NCI-H1417 treated with DMSO at 0.1 percent for 48 hours (cell line): ENCODE measurements at regions not wholly inside any gene's neighbourhood (a gene's known extent, or its start where the extent isn't known, plus 50 kb on each side); places are given as distances from the start of the nearest gene placed in this dataset.

Experiments
- DNase-seq: peaks from one replicate; lab custom pipeline; 2025; lab: John Stamatoyannopoulos, UW

DNA sequence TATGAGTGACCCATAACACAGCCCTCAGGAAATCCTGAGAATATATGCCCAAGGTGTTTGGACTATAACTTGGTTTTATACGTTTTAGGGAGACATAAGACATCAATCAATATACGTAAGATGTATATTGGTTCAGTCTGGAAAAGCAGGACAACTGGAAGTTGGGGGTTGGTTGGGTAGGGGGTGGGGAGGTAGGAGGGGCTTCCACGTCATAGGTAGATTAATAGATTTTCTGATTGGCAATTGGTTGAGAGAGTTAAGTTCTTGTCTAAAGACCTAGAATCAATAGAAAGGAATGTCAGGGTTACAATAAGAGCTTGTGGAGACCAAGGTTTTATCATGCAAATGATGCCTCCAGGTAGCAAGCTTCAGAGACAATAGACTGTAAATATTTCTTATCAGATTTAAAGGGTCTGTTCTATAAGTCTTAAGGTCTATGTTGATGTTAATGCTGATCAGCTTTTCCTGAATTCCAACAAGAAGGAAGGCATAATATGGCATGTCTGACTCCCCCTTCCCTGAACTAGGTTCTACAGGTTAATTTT is 2267.7 kb upstream of the ACO1 start:
- no peak for DNase-seq

DNA sequence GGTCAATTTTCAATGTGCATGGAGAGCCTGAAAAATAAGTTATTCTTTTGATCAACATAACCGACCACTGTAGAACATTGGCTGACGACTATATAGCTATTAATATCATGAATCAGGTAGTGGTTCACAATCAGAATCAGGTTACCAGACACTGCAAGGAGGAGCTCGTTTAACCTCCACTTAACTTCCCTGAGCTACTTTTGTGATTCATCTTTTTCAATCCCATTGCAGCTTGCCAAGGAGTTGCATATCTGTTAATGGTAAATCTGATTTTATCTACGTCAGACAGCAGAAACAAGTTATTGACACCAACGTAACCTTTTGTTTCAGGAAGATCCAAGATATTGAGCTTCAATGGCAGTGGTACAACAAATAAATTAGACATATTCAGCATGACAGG is 2263.8 kb upstream of the ACO1 start:
- DNase-seq, result no peak

DNA sequence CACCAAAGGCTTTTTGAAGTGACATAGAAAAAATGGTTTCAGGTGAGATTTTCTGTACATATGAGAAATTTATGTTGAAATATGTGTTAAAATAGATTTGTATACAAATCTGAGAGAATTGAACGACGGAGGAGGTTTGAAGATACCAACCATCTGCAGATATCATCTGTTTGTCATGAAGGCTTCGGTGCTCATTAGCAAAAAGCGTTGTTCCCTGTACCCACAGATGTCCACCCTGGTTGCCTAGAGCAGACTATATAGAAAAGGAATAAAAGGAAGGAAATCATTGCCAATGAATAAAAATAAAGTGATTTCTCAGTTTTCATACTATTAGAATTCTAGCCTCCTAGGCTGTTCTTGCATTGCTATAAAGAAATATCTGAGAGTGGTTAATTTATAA is 2262.8 kb upstream of the ACO1 start:
- no peak for DNase-seq

DNA sequence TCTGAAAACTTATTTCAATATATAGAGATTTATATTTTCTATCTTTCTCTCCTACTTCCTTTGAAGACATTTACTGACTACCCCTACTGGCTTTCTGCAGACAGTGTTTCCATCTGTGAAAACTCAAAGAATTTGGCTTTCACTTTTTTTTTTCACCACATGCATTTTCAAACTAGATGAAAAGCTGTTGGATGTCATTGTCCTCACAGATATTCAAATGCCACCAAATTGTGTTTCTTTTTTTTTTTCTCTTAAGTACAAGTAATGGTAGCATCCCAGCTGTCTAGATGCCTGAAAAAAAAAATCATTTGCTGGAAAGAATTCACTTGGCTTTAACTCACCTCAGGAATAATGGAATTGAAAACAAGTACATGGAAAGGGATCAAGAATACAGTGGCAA is 2258.6 kb upstream of the ACO1 start:
- no peak for DNase-seq

DNA sequence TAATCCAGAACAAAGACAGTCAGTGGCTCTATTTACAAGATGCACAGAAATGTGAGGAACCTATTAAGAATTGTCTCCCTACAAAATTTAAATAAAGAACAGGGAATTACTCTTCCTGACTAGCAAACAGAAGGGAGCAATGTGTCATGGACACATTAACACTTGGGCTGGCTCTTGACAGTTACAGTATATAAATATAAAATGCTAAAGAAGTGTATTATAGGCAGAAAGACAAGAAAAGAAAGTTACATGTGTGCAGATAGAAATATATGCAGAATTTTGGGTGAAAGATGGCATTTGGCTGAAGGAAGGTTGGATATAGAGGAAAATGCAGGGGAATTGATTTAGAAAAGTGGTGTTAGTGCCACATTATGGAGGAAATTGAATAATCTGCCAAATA is 2257.1 kb upstream of the ACO1 start:
- no peak for DNase-seq

DNA sequence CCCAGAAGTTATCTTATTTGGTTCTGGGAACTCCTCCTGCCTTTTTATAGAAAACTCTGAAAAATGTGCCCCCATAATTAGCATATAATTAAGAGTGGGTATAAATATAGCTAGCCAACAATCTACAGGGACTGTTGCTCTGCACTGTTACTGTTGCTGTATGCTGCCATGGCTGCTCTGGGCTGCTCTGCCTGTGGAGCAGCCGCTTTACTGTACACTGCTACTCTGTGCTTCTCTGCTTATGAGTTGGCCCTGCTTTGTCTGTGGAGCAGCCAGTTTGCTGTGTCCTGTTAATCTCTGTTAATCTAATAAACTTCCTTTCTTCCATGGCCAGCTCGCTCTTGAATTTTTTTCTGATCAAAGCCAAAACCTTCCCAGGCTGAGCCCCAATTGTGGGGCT is 2244.0 kb upstream of the ACO1 start:
- no peak for DNase-seq

DNA sequence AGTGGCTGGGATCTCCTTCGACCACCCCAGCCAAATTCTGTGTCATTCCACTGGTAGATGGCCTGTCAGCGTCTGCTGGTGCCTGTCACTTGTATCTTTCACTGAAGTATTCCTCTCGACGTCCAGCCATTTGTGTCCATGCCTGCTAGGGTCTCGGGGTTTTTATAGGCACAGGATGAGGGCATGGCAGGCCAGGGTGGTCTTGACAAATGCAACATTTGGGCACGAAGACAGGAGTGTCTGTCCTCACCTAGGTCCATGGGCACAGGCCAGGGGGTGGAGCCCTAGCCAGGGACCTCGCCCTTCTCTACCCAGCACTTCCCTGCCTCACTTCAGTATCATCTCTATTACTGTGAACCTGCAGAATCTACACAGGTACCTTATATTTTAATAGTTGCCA is 2223.9 kb upstream of the ACO1 start:
- DNase-seq, result no peak

DNA sequence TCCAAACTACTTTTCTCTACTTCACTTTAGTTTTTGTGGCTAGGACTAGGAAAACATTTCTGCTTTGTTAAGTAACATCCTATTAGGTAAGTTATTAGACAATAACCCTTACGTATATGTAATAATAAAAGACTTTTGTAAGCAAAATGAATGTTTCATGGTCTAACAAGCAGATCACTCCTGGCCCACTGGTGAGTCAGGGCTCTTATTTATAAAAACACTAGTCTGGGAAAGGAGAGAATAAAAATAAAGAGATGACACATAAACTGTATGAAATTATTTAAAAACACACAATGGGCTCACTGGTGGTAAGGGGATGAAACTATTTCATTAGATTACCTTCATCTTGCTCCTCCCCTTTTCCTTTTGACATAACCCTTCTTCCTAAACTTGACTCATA is 2212.2 kb upstream of the ACO1 start:
- DNase-seq, result no peak

DNA sequence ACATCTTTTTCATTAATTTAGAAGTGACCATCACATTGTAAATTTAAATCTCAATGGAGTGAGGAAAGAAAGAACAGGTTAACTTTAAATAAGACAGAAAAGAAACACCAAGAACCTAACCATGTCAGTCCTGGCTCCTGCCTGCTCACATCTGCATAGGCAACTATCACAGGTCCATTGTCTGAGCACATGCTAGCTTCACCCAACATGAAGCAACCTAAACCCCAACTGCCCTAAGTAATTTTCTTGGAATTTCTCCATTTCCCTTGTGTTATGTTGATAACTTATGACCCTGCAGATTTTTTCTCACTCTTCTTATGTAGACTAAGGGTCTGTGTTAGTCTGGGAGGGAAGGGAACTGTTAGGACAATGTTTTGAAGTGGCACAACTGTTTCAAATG is 2205.8 kb upstream of the ACO1 start:
- DNase-seq, result no peak

DNA sequence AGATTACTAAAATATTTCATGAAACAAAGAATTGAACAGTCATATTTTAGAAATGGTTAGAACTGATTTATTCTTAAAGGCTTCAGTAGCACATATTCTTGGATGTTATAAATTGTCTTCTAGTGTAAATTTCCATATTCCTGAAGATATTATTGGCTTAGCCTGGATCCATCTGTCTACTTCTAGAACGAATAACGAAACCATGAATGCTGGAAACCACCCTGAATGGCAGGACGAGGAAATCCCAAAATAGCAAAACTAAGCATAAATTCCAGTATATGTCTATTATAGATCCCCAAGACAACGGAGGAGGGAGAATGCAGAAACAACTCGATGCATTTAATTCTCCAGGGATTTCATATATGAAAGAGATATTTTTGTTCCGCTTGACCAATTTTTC is 2191.0 kb upstream of the ACO1 start:
- DNase-seq, result no peak

DNA sequence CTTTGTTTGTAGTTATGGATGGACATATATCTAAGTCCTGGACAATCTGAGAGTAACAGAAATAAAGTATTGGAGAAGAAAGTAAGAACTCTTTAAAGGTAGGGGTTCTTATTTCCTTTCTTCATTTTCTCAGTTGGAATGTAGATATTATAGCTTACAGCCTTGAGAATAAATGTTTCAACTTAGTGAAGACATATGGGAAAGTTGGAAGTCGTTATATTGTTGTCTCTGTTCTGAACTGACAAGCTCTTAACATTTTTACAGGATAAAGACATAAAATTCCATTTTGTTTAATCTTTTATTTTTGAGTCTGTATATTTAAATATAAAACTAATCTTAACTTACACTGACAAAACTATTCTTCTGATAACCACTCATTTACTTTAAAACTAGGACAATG is 2187.5 kb upstream of the ACO1 start:
- DNase-seq, result no peak

DNA sequence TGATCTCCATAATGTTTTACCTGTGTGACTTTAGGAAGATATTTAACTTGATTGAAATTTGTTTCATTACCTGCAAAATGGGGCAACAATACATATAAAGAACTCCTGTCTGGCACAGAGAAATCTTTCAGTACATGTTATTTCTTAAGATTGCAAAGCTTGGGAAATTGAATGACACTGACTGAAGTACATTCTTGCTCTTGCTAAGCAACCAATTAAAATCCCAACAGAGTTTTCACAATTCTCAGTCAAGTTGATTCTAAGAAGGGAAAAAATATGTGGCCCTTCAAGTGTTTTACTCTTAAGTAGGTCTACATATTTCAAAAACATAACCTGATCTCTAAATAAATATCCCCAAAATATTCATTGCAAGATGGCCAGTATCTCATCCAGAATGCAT is 2187.0 kb upstream of the ACO1 start:
- DNase-seq, result no peak

DNA sequence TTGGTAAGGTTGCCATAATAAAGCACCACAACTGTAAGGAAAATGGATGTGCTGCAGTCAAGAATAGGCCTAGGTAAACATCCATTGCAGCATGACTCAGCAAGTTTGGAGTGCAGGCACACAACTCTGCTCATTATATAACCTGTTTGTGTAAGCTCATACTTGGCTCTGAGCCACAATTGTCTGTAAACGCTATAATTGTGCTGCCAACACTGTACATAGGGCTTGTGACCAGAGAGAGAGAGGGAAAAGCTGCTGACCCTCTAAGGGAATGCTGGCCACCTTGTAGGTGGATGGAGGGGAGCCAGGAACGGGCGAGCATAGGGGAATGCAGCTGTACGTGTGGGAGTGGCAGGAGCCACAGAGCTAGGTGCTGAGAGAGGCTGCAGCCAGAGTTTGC is 2186.5 kb upstream of the ACO1 start:
- DNase-seq, result no peak

DNA sequence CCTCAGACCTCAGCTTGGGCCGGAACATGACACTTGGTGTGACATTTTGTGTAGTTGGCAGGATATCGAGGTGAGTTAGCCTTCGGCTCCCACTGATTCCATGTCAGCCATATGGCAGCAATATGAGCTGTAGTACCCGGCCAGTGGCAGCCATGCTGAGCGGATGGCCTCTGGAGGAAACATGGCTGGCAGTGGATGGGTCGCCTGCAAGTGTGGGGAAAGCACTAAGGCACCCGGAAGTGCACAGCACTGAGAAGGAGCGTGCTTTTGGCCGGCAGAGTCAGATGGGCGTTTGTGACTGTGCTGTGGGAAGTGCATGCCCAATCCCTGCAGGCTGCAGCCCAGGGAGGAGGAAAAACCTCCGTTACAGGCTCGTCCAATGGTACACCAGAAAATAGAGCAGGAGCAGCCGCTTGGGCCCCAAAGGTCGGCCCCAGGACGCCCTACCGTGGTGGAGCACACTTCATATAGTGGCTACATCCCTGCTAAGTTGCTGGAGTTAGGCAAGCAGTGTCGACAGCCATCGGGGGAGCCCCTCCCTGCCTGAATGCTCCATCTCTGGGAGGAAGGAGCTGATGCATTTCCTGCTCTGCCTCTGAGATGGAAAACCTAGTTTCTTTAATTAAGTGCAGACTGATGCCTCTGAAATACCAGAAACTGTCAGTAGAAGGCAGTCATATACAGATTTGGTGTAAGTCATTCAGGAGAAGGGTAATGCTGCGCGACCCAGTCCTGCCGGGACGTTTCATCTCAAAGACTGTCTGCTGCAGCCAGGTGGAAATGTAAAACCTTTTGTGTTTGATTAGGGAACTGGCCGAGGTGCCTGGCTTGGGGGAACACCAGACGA is 2185.8 kb upstream of the ACO1 start:
- DNase-seq, result no peak

DNA sequence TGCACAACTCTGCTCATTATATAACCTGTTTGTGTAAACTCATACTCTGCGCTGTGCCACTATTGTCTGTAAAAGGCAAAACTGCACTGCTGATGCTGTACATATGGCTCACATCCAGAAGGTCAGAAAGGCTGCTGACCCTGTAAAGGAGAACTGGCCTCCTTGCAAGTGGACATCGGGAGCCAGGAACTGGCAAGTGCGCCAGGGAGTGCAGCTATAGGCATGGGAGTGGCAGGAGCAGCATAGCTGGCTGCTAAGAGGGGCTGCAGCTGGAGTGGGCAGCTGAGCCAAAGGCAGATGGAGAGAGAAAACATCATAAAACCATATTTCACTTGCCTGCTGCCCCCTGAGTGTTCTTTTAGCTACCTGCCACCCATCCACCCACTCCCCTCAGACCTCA is 2183.4 kb upstream of the ACO1 start:
- no peak for DNase-seq

DNA sequence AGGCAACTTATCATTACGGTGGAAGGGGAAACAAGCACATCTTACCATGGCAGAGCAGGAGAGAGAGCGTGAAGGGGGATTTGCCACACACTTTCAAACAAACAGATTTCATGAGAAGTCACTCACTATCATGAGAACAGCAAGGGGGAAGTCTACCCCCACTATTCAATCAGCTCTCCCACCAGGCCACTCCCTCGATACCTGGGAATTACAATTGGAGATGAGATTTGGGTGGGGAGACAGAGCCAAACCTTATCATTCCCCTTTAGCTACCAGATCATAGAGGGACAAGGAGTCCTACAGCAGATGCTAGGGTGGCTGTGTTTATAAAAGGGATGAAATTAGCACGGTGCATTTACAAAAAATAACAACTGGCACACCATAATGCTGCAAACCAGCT is 2149.4 kb upstream of the ACO1 start:
- DNase-seq, result no peak

DNA sequence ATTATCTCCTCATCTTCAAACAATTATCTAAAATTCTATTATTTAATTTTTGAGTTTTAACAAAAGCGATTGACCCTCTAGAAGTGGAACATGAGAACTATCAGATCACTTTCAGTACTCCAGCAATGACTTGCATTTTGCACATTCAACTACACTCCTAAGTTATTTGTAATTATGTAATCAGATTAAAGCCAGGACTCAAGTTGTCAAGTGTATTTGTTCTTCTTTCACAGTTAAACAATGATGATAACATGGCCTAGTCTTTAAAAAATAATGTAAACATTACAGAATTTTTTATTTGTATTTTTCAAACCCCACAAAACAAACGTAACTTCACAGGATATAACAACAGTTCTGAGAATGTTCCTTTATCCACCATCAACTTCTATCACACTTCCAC is 2148.9 kb upstream of the ACO1 start:
- no peak for DNase-seq

DNA sequence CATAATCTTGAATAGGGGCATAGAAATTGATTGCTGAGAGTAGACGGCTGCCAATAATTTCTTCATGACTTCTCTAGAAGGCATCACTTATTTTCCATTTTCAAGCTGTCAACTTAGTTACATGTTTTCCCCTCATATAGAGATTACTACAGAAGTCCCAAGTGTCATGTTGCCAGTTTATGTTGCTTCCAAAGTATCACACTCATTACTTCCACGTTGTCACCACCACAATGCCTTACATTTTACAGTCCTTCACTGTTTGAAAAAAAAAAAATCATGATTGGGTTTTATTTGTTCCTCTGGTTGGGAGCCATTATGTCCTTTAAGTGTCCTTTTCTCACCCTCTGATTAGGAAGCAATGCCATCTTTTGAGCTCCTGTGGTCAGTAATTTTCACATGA is 2144.6 kb upstream of the ACO1 start:
- no peak for DNase-seq

DNA sequence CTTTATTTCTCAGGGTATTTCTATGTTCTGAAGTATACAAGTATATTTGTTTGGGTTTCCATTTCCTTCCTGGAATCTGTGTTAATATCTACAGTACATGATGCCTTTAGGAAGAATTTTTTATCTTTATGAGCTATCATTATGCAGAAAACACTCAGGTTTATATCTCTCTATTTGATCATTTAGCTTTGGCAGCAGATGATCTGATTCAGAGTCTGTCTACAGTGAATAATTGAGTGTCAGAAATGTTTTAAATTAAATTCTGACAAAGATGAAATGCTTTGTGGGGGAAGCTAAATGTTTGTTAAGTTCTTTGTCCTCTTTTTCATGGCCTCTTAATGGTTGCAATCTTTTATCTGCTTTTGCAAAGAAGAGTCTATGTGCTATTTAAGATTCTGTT is 2141.0 kb upstream of the ACO1 start:
- no peak for DNase-seq

DNA sequence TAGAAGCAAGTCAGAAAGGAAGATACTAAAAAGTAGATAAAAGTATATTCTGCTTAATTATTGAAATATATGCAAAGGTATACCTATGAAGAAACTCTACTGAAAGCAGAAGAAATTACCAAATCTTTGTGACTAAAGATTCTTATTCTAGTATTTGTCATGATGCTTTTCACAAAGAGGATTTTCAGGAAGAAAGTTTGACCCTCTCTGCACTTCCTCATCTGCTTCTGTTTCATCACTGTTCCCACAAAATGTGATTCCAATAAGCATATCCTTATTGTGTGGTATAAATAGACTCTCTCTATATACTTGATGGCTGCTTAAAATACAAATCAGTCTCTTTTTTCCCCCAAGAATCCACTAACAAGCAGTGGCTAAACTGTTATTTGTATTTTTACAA is 2139.6 kb upstream of the ACO1 start:
- DNase-seq, result no peak

DNA sequence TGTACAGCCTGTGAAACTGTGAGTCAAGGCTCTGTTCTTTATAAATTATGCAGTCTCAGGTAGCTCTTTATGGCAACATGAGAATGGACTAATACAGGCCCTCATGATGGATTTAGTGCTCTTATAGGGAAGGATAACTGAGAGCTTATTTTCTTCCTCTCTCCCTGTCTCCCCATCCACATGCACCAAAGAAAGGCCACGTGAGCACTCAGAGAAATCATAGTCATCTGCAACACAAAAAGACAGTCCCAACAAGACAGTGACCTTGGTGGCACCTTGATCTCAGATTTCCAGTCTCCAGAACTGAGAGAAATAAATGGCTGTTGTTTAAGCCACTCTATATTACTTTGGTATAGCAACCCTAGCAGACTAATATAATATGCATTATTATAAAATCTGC is 2133.6 kb upstream of the ACO1 start:
- no peak for DNase-seq

DNA sequence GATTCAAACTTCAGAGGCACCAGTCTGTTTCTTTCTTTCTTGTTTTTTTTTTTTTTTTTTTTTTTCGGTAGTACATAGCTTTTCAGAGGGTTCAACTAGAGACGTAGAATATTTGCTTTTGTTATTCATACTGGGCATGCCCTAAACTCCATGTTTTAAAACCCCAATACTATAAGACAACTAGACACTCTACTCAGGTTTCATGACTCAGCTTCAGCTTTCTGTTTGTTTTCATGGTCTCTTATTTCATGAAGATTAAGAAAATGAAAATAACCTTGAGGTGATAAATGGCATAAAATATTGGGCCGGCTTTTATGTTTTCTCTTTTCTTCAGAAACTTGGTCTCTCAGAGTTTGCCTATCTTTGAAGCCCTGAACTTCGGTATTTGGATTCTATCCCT is 2126.3 kb upstream of the ACO1 start:
- DNase-seq, result no peak

DNA sequence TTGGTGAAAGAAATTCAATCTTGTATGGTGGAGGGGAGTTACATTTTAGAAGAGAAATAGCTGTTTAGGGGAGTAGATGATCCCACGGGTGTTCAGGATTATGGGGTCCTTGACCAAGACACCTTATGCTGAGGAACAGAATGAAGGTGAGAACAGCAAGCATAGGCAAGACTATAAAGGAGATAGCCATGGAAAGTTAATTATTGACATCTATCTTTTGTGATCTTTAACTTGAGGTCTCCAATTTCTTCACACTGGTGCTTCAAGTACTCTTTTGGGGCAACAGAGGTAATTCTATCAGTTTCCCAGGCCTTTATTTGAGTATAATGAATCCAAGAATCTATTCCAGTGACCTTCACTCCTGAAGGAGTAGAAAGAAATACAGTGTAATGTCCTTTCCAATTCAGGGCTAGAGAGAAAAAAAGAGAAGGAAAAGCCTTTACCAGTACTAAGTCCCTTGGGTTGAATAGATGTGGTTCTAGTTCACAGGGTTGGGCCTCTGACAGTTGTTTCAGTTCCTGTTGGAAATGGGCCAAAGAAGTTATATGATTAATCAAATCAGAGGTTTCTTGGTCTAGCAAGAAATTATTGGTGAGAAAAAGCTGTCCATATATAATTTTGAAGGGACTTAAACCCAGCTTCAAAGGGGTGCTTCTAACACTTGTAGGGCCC is 2104.1 kb upstream of the ACO1 start:
- DNase-seq, result no peak

DNA sequence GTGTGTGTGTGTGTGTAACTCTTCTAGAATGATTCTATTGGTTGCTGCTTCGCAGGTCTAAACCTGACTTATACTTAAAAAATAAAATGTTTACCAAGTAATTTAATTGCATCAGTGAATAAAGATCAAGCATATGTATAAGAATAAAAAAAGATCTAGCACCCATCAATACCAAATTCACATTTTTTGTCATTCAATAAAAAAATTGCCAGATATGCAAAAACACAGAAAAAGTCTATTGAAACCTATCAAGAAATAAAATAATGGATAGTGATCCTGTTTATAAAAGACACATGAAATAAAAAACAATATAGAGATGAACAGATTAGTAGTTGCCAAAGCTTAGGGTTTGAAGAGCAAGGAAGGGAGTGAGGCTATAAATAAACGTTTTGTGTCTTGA is 2095.0 kb upstream of the ACO1 start:
- DNase-seq, result no peak
